HG03558 (cell line): ENCODE measurements at regions not wholly inside any gene's neighbourhood (a gene's known extent, or its start where the extent isn't known, plus 50 kb on each side); places are given as distances from the start of the nearest gene placed in this dataset.

Experiments used
- ATAC-seq: cut with Tn5 transposase; IDR thresholded peaks from one replicate; pipeline ENCODE4 v1.9.1; 2021; ENCODE audit warnings: moderate number of reproducible peaks; ENCODE audit not compliant: unreplicated experiment; ENCODE audit errors: extremely low read depth

DNA sequence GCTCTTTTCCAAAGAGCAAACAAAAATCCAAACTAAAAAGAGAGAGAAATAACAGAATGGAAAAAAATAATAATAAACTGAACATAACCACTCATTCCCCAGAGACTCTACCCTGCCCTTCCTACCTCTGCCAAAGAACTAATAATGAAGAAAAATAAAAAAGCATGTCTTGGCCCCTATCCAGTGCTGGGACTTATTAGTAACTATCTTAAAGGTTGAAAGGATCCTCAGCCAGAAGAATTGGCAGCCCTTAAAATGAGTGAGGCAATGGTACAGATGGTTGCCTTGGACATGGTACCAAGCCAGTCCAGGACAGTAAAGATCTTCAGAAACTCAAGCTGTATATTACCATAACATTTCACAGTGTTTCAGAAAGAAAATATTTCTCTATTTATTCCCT lies 279.3 kb downstream of the HACE1 start:
- ATAC-seq = no peak

DNA sequence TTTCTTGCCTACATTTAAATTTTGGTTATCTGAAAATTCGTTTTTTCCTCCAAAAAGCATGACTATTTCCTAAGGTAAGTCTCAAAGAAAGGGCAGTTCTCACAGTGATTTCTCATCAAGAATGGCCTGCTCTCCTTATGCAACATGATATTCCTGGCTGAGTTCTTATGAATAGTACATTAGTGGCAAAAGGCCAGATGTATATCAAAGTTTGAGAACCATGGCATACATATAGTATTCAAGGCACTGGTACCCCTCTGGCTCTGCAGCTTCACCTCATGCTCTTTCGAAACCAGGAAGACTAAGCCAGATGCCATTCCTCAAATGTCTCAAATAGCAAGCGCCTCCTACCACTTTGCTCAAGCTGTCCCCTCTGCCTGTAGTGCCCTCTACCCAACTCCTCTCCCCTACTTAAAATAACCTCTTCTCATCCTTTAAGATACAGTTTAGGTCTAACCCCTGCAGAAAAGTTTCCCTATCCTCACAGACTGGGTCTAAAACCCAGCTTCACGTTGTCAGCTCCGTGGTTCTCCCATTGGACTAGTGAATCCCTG lies 280.3 kb downstream of the HACE1 start:
- ATAC-seq = no peak

DNA sequence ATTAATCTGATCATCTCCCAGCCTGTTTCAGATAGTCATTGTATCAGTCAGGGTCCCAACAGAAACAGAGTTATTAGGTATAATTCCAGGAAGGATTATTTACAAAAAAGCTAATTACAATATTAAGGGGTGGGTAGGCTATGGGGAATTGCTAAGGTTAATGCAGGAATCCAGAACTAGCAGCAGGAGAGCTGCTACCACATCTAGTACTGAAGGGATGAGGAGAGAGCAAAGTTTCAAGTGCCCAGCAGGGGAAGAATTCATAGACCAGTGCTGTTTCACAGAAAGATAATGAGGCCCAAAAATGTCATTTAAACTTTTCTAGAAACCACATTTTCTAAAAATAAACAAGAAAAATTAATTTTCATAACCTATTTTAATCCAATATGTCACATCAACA lies 284.2 kb downstream of the HACE1 start:
- ATAC-seq = no peak

DNA sequence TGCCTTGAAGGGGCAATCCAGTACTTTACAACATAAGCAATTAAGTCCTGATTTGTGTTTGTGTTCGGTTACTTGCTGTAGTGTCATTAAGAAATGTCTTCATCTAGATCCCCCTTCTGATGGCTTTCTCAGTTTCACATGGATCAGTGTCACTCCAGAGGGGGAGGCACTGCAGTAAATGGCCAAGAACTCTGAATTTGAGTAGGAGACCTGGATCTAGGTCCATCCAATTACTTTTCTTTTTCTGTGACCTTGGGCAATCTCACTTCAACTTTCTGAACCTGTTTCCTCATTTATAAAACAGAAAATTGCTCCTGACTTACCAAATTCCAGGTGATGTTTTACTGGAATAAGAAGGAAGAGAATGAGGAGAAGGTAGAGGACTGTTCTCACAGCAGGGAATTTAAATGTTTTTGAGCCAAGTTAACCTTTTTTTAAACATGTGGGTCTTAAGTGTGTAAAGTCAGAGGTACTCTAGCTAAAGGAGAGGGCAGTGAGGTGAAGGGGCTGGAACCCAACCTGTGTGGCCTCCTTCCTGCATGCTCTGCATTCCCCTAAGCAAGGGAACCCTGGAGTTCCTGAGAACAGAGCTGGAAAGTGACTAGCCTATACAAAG lies 285.5 kb downstream of the HACE1 start:
- no peak for ATAC-seq

DNA sequence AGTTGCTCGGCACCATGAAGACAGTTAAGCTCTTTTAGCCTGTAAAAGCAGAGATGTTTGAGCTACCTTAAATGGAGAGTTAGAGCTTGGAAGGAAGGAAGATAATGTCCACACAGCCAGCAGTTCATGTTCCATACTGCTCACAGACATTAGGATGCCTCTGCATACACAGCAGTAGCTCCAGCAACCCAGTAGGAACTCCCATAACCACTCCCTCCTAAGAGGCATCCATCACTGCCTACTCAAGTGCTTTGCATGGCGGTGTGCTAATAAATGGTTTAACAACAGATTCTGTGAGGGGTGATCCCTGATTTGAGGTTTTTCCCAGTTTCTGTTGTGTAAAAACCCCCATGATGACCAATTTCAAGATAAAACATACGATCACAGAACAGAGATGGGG lies 286.4 kb downstream of the HACE1 start:
- ATAC-seq = no peak

DNA sequence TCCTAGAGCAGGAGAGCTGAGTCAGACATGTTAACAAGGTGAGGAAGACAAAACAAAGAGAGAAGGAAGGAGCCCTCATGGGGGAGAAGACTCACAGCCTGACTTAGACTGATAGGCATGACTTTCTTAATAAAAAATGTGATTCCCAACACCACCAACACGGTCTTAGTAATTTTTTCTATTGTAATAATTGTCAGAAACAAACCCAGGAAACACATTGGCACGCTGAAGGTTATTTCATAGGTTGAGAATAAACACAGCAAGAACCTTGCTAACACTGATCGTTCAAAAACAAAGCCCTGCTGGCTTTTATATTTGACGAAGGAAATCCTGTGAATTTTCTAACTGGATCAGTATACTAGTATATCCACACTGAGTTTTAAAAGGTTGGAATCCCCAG lies 286.8 kb downstream of the HACE1 start:
- no peak for ATAC-seq

DNA sequence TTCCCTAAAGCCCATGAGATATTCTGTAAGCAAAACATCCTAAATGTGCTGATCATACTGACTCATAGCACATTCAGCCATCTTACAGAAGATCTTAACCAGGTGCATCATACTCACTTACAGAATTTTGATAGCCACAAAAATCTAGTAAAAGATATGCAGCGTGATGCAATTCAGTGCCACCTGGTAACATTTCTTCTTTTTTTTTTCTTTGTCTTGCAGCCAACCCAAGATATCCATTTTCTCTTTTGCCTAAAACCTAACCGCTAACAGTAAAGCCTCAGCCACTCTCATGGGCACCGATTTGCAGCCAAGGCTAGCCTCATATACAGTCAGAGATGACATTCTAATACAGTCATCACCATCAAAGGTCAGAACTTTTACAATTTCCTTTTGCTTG lies 293.3 kb downstream of the HACE1 start:
- ATAC-seq = no peak

DNA sequence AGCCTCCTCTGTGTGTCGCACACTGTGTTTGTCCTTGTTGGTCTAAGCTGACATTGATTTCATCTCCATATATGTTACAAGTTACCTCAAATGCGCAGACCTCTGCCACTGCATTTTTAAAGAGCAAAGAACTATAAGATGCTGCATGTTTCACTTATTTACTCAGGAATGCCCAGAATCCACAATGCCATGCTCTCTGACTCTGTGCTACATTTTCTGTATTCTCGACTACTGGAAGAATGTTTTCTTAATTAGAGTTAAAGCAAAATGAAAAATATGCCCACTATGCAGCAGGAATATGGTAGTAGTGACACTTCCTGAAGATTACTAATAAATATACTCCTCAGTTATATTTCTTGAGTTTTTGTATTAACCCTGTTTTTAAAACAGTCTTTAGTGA lies 296.4 kb downstream of the HACE1 start:
- no peak for ATAC-seq

DNA sequence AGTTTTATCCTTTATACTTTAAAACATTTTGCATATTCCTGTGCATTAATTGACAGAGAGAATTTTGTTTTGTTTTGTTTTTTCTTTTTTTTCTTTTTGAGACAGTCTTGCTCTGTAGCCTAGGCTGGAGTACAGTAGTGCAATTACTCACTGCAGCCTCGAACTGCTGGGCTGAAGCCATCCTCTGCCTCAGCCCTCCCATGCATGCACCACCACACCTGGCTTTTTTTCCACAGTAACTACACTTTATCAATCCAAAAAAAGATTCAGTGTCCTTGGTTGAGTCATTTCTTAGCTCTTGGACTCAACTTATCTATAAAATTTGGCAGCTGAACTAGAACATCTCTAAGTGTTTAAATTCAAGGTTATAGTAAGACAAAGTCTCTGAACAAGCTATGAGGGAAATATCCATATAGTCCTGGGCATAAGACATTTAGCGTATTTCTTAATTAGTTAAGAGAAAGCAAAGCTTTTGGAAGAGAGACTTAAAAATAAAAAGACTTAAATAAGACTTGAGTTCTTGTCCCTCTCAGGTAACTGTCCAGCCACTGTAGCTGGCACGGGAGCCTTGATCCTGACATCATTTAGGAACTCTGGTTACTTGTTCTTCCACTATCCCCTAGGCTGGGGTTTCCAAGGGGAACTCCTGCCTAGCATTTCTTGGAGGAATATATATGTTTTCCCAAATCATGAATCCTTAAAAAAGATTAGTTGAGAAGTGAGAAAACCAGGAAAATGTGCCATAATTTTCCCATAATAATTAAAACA lies 300.1 kb downstream of the HACE1 start:
- no peak for ATAC-seq

DNA sequence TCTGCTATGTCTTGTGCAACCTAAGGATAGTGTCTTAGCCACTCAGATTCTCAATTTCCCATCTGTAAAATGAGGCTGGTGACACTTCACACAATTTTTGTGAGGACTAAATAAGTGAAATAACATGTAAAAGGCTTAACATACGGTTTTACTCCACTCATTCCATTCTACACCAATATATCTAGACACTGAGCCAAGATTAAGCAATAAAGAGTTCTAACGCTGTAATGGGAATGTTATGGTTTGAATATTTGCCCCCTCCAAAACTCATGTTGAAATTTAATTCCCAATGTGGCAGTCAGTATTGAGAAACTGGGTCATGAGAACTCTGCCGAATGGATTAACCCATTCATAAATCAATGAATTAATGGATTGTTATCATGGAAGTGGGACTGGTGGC lies 301.0 kb downstream of the HACE1 start:
- no peak for ATAC-seq

DNA sequence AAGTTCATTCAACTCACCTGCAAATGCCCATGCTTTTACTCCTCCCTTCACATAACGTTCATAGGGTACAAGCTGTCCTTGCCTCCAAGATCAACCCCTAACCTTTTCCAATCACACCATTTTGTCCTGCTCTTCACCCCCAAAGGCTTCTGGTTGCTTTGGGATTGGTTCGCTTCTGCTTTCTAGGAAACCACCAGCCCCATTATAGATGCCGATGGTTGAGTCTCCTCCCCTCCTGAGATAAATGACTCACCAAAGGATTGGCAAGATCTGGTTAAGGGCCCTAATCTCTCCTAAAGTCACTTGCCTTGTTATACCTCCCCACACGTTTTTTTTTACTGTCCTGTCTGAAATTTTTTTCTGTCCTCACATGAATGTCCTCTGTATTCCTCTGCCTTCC lies 311.4 kb downstream of the HACE1 start:
- no peak for ATAC-seq

DNA sequence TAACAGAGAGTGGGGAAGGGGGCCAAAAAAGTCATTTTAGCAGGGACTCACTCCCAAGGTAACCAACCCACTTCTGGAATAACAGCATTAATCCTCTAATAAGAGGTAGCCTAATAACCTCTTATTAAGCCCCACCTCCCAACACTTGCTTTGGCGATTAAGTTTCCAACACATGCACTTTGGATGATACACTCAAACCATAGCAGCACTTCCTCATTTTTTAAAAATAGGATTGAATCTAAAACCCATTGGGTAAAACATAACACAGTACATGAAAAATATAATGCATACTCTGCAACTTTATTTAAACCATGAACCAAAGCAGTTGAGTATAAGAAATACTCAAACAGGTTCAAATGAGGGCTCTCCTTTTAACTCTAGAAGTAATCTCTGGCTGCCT lies 318.3 kb downstream of the HACE1 start:
- no peak for ATAC-seq

DNA sequence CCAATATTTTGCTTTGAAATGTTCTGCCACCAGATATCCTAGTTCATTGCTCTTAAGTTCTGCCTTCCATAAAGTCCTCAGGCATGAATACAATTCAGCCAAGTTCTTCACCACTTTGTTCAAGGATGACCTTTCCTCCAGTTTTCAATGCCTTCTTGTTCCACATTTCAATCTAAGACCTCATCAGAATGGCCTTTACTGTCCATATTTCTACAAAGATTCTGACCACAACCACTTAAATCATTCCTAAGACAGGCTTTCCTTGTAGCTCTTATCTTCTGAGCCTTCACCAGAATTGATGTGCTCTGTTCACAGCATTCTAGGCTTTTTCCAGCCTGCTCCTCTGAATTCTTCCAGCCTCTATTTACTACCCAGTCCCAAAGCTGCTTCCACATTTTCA lies 319.0 kb downstream of the HACE1 start:
- no peak for ATAC-seq

DNA sequence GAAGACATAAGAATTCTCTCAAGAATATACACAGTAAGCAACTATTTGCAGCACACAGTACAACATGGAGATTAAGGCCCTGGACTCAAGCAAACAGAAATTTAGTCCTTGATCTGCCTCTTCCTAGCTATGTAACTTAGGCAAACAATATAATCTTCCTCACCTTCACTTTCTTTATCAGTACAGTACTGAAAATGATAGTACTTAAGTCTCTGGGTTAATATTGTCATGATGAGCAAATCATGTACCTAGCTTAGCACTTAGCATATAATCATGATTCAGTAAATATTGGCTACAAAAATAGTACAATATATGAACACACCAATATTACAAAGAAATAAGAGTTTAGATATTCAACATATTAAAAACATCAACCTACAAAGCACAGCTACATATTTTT lies 320.5 kb downstream of the HACE1 start:
- ATAC-seq = no peak

DNA sequence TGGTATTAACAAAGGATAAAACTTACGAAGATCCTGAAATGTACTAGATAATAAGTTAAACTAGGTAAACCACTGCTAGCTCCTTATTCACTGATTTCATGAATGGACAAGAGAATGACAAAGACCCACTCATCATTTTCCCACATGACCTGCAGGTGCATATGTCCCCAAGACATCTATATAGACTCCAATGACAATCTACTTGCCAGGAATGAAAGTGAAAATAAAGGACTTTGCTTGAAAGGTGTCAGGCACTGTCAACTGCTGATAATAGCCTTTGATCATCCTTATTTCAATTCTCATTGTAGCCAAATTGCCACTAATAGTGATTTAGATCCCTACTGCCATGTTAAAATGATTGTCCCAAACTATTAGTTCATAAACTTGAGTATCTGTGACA lies 321.8 kb downstream of the HACE1 start:
- no peak for ATAC-seq

DNA sequence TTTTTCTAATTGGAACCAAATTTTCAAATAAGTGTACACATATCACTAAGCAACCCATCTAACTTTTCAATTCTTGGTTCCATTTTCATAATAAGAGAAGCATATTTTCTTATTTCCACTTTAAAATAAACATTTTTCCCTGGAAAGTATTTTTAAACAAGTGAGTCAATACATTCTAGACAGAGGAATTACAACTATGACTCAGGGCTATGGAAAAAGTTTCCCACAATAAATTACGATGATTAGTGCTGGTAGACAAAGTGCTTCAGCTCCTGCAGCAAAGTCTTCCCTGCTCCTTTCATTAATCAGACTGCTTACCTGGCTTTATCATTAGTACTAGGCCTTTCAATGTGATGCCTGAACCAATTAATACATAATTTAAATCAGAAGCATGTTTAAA lies 322.5 kb downstream of the HACE1 start:
- ATAC-seq = no peak

DNA sequence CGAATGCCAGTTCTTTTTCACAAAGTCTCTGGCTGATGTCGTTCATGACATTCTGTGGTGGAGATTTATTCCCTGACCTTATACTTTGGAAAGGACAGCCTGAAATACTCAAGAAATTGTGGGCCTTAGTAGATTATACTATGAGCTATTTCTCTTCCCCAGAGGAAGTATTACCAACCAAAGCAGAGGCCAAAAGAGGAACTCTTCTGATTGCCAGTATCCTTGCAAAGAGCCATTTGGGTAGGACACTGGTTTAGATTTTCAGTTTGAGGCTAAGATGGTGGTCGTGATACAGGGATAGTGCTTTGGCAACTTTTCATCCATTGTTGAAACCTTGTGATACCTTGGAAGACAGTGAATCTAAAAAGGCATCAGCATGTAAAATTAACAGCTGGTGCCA lies 327.3 kb downstream of the HACE1 start:
- no peak for ATAC-seq

DNA sequence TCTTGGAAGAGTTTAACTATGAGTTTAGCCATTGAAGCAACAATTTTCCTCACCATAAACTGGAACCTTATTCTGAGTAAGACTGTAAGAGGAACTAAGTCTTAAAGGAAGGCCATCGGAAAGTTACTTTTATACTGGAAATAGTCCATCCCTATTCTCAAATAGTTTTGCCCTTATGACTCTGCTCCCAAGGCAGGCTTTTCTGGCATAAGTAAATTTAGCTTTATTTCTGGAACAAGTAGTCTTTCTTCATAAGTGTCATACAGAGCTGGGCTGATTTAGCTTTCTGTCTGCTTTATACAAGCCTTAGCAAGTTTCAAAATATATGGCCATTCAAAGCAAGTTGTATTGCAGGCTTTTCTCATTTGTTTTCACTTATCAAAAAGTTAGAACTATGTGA lies 328.1 kb downstream of the HACE1 start:
- ATAC-seq = no peak

DNA sequence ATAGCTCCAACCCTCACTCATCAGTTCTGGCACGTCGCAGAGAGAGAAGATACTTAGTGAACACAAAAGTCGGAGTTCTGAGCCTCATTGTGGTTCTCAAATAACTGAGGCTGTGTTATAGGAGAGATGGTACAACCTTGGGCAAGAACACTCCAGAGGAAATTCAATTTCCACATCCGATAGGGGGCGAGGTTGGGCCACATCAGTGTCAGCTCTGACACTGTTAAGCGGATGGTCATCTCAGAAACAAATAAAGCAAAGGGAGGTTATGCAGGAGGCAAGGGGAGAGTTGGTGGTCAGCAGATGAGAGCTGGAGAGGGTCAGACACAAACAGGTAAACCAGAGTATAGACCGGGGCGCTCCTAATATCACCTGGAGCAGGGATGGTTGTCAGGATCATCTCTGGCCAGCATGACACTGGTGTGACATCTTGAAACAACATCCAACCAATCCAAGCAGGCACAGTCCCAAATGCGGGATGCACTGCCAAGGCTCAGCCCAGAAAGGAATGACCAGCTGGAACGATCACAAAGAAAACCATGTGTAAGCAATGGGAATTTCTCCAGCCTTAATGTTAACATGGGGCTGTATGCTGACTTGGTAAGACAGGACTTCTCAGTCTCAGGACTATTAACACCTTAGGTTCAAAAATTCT lies 331.8 kb downstream of the HACE1 start:
- ATAC-seq = no peak

DNA sequence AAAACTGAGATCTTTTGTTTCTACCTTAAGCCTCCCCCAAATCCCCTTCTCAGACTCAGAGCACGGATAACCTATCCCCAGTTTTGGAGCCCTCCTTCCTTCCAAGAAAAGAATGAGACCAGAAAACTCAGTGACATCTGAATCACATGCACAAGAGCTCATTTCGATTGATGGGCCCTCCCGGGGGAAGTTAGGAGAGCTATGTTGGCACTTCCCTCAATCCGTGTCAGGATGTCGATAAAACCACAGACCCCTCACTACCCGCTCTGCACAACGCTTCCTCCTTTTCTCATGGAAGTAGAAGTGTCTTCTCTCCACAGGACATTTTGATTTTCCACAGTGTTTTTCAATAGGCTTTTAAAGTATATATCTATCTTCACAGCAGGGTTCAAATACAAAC lies 332.4 kb downstream of the HACE1 start:
- ATAC-seq = no peak

DNA sequence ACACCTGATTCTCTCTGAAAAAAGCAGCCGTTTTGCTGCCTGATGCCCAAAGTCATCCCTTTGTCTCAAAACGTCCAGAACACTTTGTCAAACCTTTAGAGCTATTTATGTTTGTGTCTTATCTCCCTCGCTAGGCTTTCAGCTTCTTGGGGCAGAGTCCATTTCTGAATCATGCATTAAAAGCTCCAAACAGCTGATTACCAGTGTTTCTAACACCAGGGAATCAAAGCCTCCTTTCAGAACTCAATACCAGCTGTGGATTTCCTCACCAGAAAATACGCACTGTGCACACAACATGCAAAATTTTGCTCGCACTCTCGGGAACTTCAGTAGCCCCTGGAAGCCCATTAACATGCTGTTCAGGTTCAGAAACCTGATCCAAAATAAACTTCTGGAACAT lies 333.3 kb downstream of the HACE1 start:
- no peak for ATAC-seq
